Memory B cell (primary cell): ENCODE measurements at regions not wholly inside any gene's neighbourhood (a gene's known extent, or its start where the extent isn't known, plus 50 kb on each side); places are given as distances from the start of the nearest gene placed in this dataset.

Experiments
- ATAC-seq: fragments of 150-1000 bp; cut with Tn5 transposase; 2 replicates; pipeline ENCODE4 v1.10.0; 2021; ENCODE audit warnings: low read depth, mild to moderate bottlenecking, moderate library complexity
- DNase-seq, 2 donors: peaks; one replicate each; pipeline ENCODE4 v3.0.0; 2022; ENCODE audit warnings: low spot score in 2 of 2
- H3K27ac Mint-ChIP-seq: one replicate; pipeline ENCODE4 v1.8.0; 2022; ENCODE audit warnings: mild to moderate bottlenecking, moderate library complexity, mixed read lengths
- H3K27me3 Mint-ChIP-seq: one replicate; pipeline ENCODE4 v1.8.0; 2022; ENCODE audit warnings: mixed read lengths
- H3K36me3 Mint-ChIP-seq: one replicate; pipeline ENCODE4 v1.8.0; 2022; ENCODE audit warnings: mild to moderate bottlenecking, mixed read lengths
- H3K4me1 Mint-ChIP-seq: one replicate; pipeline ENCODE4 v1.8.0; 2022; ENCODE audit warnings: mixed read lengths
- H3K4me3 Mint-ChIP-seq: one replicate; pipeline ENCODE4 v1.8.0; 2022; ENCODE audit warnings: mild to moderate bottlenecking, moderate library complexity, mixed read lengths
- H3K9me3 Mint-ChIP-seq: one replicate; pipeline ENCODE4 v1.8.0; 2022; ENCODE audit warnings: mixed read lengths

- Mint-ChIP-seq H3K27ac (no peak overlapping the region), H3K36me3 (peaks cover 2% of the 10 kb centered on the region), H3K4me3 (no peak overlapping the region), H3K4me1 (no peaks in the 10 kb centered on the region), H3K27me3 (no peaks in the 10 kb centered on the region), H3K9me3 (peaks cover 11% of the 10 kb centered on the region)
- ATAC-seq (no peak), DNase-seq (no peak)
Observed at GRCh38 chr5:174364676-174365075, 319.2 kb downstream of the NSG2 start.

DNA sequence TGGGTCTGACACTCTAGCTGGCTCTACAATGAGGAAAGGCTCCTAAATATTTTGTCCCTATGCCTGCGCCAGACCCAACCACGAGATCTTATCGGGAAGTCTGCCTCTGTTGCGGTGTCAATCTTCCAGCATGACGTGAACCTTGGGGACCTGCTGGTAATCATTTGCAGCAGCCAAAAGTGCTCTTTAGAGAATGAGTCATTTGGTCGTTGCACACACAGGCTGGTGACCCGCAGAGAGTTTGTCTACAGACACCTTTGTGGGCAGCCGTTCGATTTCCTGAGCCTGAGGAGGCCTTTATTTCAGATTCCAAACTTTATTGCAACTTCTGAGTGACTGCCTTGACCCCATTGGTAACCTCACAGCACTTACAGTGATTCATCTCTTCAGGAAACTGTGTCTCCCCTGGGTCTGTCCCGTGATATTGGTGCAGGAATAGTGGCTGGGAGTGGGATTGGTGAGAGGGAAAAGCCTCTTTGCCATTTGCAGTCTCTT is 326.1 kb downstream of the NSG2 start:
- Mint-ChIP-seq H3K36me3 (no peaks in the 10 kb centered on the region), H3K4me1 (no peaks in the 10 kb centered on the region), H3K27me3 (peaks cover 3% of the 10 kb centered on the region), H3K27ac (no peak overlapping the region), H3K9me3 (peaks cover 3% of the 10 kb centered on the region), H3K4me3 (no peak overlapping the region)
- DNase-seq (no peak), ATAC-seq (no peak)

- no peak for ATAC-seq
- H3K36me3 Mint-ChIP-seq = no peaks in the 10 kb centered on the region
- no peak overlapping the region for H3K4me3 Mint-ChIP-seq
- no peak overlapping the region for H3K27ac Mint-ChIP-seq
- peaks cover 3% of the 10 kb centered on the region for H3K27me3 Mint-ChIP-seq
- H3K4me1 Mint-ChIP-seq = no peaks in the 10 kb centered on the region
- no peak for DNase-seq
- H3K9me3 Mint-ChIP-seq = peaks cover 3% of the 10 kb centered on the region
Observed at GRCh38 chr5:174374206-174374605, 328.7 kb downstream of the NSG2 start.

- H3K27ac Mint-ChIP-seq = no peak overlapping the region
- ATAC-seq (no peak), DNase-seq (no peak)
- no peak overlapping the region for H3K4me3 Mint-ChIP-seq
- no peaks in the 10 kb centered on the region for H3K36me3 Mint-ChIP-seq
- peaks cover 9% of the 10 kb centered on the region for H3K9me3 Mint-ChIP-seq
- H3K4me1 Mint-ChIP-seq = no peaks in the 10 kb centered on the region
- H3K27me3 Mint-ChIP-seq = peaks cover 4% of the 10 kb centered on the region
Observed at GRCh38 chr5:174376056-174376455, 330.6 kb downstream of the NSG2 start.

GRCh38 chr5:174376726-174377373 is 331.3 kb downstream of the NSG2 start:
- H3K4me3 Mint-ChIP-seq = no peak overlapping the region
- peaks cover 9% of the 10 kb centered on the region for H3K9me3 Mint-ChIP-seq
- H3K4me1 Mint-ChIP-seq = no peaks in the 10 kb centered on the region
- no peaks in the 10 kb centered on the region for H3K36me3 Mint-ChIP-seq
- DNase-seq (no peak), ATAC-seq (no peak)
- no peak overlapping the region for H3K27ac Mint-ChIP-seq
- H3K27me3 Mint-ChIP-seq = peaks cover 5% of the 10 kb centered on the region

- Mint-ChIP-seq H3K4me3 (no peak overlapping the region), H3K27me3 (peaks cover 3% of the 10 kb centered on the region), H3K27ac (no peak overlapping the region), H3K9me3 (peaks cover 7% of the 10 kb centered on the region), H3K36me3 (no peaks in the 10 kb centered on the region), H3K4me1 (no peaks in the 10 kb centered on the region)
- DNase-seq (no peak), ATAC-seq (no peak)
Observed at GRCh38 chr5:174378121-174378874, 332.8 kb downstream of the NSG2 start.

GRCh38 chr5:174380311-174380710 is 334.8 kb downstream of the NSG2 start:
- no peak for ATAC-seq
- no peak for DNase-seq
- Mint-ChIP-seq H3K27me3 (peaks cover 3% of the 10 kb centered on the region), H3K36me3 (no peaks in the 10 kb centered on the region), H3K4me3 (no peak overlapping the region), H3K27ac (no peak overlapping the region), H3K9me3 (peaks cover 6% of the 10 kb centered on the region), H3K4me1 (no peaks in the 10 kb centered on the region)

DNA sequence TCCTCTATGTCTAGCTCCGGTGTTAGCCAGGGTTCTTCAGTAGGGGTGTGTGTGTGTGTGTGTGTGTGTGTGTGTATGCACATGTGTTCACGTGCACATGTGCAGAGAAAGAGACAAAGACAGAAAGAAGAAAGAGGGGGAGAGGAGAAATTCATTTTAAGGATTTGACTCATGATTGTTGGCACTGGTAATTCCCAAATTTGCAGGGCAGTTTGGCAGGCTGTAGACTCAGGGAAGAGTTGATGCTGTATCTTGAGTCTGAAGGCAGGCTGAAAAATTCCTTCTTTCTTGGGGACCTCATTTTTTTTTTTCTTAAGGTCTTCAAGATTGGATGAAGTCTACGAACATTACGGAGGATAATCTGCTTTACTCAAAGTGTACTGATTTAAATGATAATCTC is 335.7 kb downstream of the NSG2 start:
- H3K9me3 Mint-ChIP-seq = peaks cover 6% of the 10 kb centered on the region
- no peak overlapping the region for H3K27ac Mint-ChIP-seq
- ATAC-seq (no peak), DNase-seq (no peak)
- H3K4me1 Mint-ChIP-seq = no peaks in the 10 kb centered on the region
- H3K27me3 Mint-ChIP-seq = peaks cover 5% of the 10 kb centered on the region
- H3K36me3 Mint-ChIP-seq = no peaks in the 10 kb centered on the region
- H3K4me3 Mint-ChIP-seq = no peak overlapping the region

DNA sequence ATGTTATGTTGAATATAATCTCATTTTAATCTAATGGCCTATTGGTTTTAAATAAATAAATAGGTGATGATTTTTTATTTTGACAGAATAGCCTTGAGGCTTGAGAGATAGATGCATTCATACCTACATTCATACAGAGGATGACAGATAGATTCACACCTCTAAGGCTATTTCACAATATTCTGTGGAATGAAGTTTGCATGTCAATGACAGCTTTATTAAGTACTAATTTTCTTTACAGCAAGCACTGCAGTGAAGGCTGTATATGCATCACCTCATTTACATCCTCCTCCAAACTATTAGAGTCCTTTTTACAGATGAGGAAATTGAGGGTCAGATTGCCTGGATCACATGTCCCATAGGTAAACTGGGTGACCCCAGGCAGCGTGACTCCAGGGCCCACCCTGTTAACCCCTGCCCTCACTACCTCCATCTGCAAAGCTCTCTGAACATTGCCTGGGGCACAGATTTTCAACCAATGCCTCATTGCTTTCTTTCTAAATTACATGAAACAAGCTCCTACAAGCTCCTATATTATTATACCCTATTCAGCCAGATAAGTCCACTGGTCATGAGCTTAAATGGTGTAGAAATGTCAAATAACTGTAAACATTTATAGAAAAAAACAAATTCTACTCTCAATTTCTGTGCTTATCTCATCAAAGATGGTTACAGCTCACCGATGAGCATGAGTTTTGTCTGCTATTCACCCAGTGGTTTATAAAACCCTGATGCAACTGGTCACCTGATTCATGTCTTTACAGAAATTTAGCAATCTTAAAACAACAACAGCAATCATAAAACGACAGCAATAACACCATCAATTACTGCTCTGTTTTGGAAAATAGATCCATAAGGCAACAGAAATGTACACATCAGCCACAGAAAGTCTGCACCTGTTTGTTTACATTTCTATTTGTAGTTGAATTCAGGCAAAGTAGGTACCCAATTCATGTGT is 338.0 kb downstream of the NSG2 start:
- ATAC-seq (no peak), DNase-seq (no peak)
- peaks cover 7% of the 10 kb centered on the region for H3K9me3 Mint-ChIP-seq
- H3K27ac Mint-ChIP-seq = no peak overlapping the region
- H3K4me1 Mint-ChIP-seq = no peaks in the 10 kb centered on the region
- peaks cover 5% of the 10 kb centered on the region for H3K27me3 Mint-ChIP-seq
- H3K36me3 Mint-ChIP-seq = no peaks in the 10 kb centered on the region
- H3K4me3 Mint-ChIP-seq = no peak overlapping the region

GRCh38 chr5:174384509-174384947 is 339.0 kb downstream of the NSG2 start:
- ATAC-seq = no peak
- peaks cover 5% of the 10 kb centered on the region for H3K27me3 Mint-ChIP-seq
- DNase-seq = no peak

DNA sequence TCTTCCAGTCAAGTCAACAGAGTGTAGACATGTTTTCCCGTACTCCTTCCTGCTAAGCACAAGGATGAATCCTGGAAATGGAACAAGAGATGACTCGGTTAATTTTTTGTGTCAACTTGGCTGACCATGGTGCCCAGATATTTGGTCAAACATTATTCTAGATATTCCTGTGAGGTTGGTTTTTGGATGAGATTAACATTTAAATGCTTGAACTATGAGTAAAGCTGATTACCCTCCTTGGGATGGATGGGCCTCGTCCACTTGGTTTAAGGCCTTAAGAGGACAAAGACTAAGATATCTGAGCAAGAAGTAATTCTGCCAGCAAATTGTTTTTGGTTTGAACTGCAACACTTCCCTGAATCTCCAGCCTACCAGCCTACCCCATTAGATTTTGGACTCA is 338.1 kb upstream of the MSX2 start:
- peaks cover 1% of the 10 kb centered on the region for H3K9me3 Mint-ChIP-seq

More at GRCh38 chr5:174384509-174384947, 339.0 kb downstream of the NSG2 start:
- no peak overlapping the region for H3K4me3 Mint-ChIP-seq
- H3K36me3 Mint-ChIP-seq = no peaks in the 10 kb centered on the region
- no peaks in the 10 kb centered on the region for H3K4me1 Mint-ChIP-seq
- H3K9me3 Mint-ChIP-seq = peaks cover 7% of the 10 kb centered on the region
- H3K27ac Mint-ChIP-seq = no peak overlapping the region

GRCh38 chr5:174386846-174387245 is 337.5 kb upstream of the MSX2 start:
- Mint-ChIP-seq H3K4me1 (no peaks in the 10 kb centered on the region), H3K4me3 (no peak overlapping the region), H3K27ac (no peak overlapping the region), H3K27me3 (peaks cover 3% of the 10 kb centered on the region), H3K36me3 (no peaks in the 10 kb centered on the region), H3K9me3 (peaks cover 1% of the 10 kb centered on the region)
- ATAC-seq = no peak
- DNase-seq = no peak

More for the DNA sequence above, 338.1 kb upstream of the MSX2 start:
- Mint-ChIP-seq H3K4me3 (no peak overlapping the region), H3K27me3 (peaks cover 3% of the 10 kb centered on the region), H3K4me1 (no peaks in the 10 kb centered on the region), H3K27ac (no peak overlapping the region), H3K36me3 (no peaks in the 10 kb centered on the region)
- no peak for DNase-seq
- ATAC-seq = no peak

DNA sequence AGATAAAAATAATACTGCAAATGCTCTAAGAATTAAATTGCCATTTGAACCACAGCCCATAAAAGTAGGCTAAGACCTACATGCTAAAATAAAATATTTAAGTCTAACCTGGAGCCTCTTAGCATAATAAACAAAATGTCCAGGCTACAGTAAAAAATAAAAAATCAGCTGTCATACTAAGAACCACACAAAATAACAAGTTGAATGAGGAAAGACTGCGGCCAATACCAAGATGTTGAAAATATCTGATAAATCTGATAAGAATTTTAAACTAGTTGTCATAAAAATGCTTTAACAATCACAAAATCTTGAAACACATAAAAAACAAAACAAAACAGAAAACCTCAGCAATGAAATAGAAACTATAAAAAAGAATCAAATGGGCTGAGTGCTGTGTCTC is 336.9 kb upstream of the MSX2 start:
- Mint-ChIP-seq H3K27ac (no peak overlapping the region), H3K36me3 (no peaks in the 10 kb centered on the region), H3K4me1 (no peaks in the 10 kb centered on the region), H3K9me3 (peaks cover 1% of the 10 kb centered on the region), H3K27me3 (peaks cover 3% of the 10 kb centered on the region), H3K4me3 (no peak overlapping the region)
- no peak for ATAC-seq
- DNase-seq = no peak

DNA sequence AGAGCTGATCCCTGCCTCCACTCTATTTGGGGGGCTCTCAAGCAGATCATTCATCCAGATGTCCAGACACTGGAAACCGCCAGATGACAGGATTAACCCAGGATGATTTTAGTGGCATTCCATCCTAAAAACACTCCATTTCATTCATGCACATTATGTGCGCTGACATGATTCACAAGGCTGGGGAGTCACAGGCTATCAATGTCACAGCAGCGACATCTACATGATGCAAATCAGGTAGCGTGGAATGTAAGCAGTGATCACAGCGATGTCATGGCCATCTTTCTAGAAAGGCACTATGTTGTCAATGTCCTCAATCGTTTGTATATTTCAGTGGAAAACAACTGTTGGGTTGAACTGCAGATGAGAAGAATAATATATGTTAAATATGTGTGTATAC is 331.5 kb upstream of the MSX2 start:
- no peak for ATAC-seq
- Mint-ChIP-seq H3K27me3 (peaks cover 1% of the 10 kb centered on the region), H3K9me3 (peaks cover 1% of the 10 kb centered on the region), H3K4me3 (no peak overlapping the region), H3K4me1 (no peaks in the 10 kb centered on the region), H3K27ac (no peak overlapping the region), H3K36me3 (no peaks in the 10 kb centered on the region)
- DNase-seq = no peak
